HUES64 (cell line): ENCODE measurements at regions not wholly inside any gene's neighbourhood (a gene's known extent, or its start where the extent isn't known, plus 50 kb on each side); places are given as distances from the start of the nearest gene placed in this dataset.
"Not testable (repeated sequence)": the region's sequence is repeated elsewhere in the genome, so short reads cannot be mapped to it uniquely, and the experiment has no call there.

ENCODE experiments used
- H3K27ac ChIP-seq: 2 replicates; pipeline ENCODE4 v1.7.0; 2013; ENCODE audit warnings: low read depth, low read length, inconsistent platforms
- H3K27me3 ChIP-seq: 2 replicates; pipeline ENCODE4 v1.6.1; 2013; ENCODE audit warnings: mild to moderate bottlenecking, low read length; ENCODE audit not compliant: insufficient read depth
- H3K36me3 ChIP-seq: 2 replicates; pipeline ENCODE4 v1.6.1; 2013; ENCODE audit warnings: mild to moderate bottlenecking, low read length; ENCODE audit not compliant: insufficient read depth
- H3K4me1 ChIP-seq: 2 replicates; pipeline ENCODE4 v1.6.1; 2013; ENCODE audit warnings: mild to moderate bottlenecking, low read length, moderate library complexity; ENCODE audit not compliant: insufficient read depth
- H3K4me3 ChIP-seq: 2 replicates; pipeline ENCODE4 v1.5.1; 2013; ENCODE audit warnings: mild to moderate bottlenecking, low read length, moderate library complexity
- H3K9ac ChIP-seq: 2 replicates; pipeline ENCODE4 v1.6.1; 2013; ENCODE audit warnings: mild to moderate bottlenecking, low read depth, low read length
- H3K9me3 ChIP-seq: 2 replicates; pipeline ENCODE4 v1.6.1; 2013; ENCODE audit warnings: low read depth, low read length; ENCODE audit not compliant: insufficient read depth
- WGBS: fragments of 150-250, 120-280 bp; methylation state at CpG from one replicate; pipeline ENCODE4 v1.1.7; 2013; ENCODE audit warnings: missing lambda C conversion rate; 5-methylcytosine and 5-hydroxymethylcytosine counted together

- no peaks in the 10 kb centered on the region for H3K36me3 ChIP-seq
- H3K4me1 ChIP-seq: no peaks in the 10 kb centered on the region
- H3K9ac ChIP-seq: no peak overlapping the region
- no peak overlapping the region for H3K4me3 ChIP-seq
- H3K27ac ChIP-seq: no peak overlapping the region
- no peaks in the 10 kb centered on the region for H3K9me3 ChIP-seq
- 96% methylated on average over 3 of the region's 3 CpGs for WGBS
- no peaks in the 10 kb centered on the region for H3K27me3 ChIP-seq
These were observed 734.2 kb downstream of the RAPGEF2 start for GRCh38 chr4:159837071-159837470.

- H3K9me3 ChIP-seq: no peaks in the 10 kb centered on the region
- H3K4me3 ChIP-seq: no peak overlapping the region
- H3K9ac ChIP-seq: no peak overlapping the region
- WGBS: 87% methylated on average over 1 of the region's 1 CpG
- H3K27ac ChIP-seq: no peak overlapping the region
- H3K4me1 ChIP-seq: peaks cover 20% of the 10 kb centered on the region; the same call in 1 of the 2 replicates
- H3K27me3 ChIP-seq: no peaks in the 10 kb centered on the region
- no peaks in the 10 kb centered on the region for H3K36me3 ChIP-seq
These were observed 752.9 kb downstream of the RAPGEF2 start for GRCh38 chr4:159855731-159856130.

- H3K9me3 ChIP-seq: no peaks in the 10 kb centered on the region
- no peaks in the 10 kb centered on the region for H3K36me3 ChIP-seq
- H3K4me3 ChIP-seq: no peak overlapping the region
- no peak overlapping the region for H3K27ac ChIP-seq
- H3K9ac ChIP-seq: no peak overlapping the region
- peaks cover 20% of the 10 kb centered on the region; the same call in 1 of the 2 replicates for H3K4me1 ChIP-seq
- no peaks in the 10 kb centered on the region for H3K27me3 ChIP-seq
- 73% methylated on average over 5 of the region's 5 CpGs for WGBS
These were observed 753.6 kb downstream of the RAPGEF2 start for GRCh38 chr4:159856451-159856850.

- Histone ChIP-seq H3K9me3 (no peaks in the 10 kb centered on the region), H3K27me3 (no peaks in the 10 kb centered on the region), H3K9ac (no peak overlapping the region), H3K36me3 (no peaks in the 10 kb centered on the region), H3K4me1 (peaks cover 20% of the 10 kb centered on the region; the same call in 1 of the 2 replicates), H3K4me3 (no peak overlapping the region), H3K27ac (no peak overlapping the region)
- 94% methylated on average over 3 of the region's 4 CpGs for WGBS
These were observed 756.8 kb downstream of the RAPGEF2 start for GRCh38 chr4:159859656-159860148.

- WGBS: 89% methylated on average over 2 of the region's 3 CpGs
- Histone ChIP-seq H3K4me3 (no peak overlapping the region), H3K27me3 (no peaks in the 10 kb centered on the region), H3K9ac (no peak overlapping the region), H3K4me1 (peaks cover 17% of the 10 kb centered on the region; the same call in 1 of the 2 replicates), H3K27ac (no peak overlapping the region), H3K9me3 (no peaks in the 10 kb centered on the region), H3K36me3 (no peaks in the 10 kb centered on the region)
These were observed 758.1 kb downstream of the RAPGEF2 start for GRCh38 chr4:159860945-159861344.

- Histone ChIP-seq H3K9me3 (no peaks in the 10 kb centered on the region), H3K27ac (no peak overlapping the region), H3K4me3 (no peak overlapping the region), H3K9ac (no peak overlapping the region), H3K4me1 (no peaks in the 10 kb centered on the region; the same call in 1 of the 2 replicates), H3K27me3 (no peaks in the 10 kb centered on the region), H3K36me3 (no peaks in the 10 kb centered on the region)
- WGBS: 90% methylated on average over 3 of the region's 3 CpGs
These were observed 761.5 kb downstream of the RAPGEF2 start for GRCh38 chr4:159864337-159864736.

GRCh38 chr4:159867673-159868072 is 764.8 kb downstream of the RAPGEF2 start:
- no peak overlapping the region for H3K27ac ChIP-seq
- H3K4me1 ChIP-seq: no peaks in the 10 kb centered on the region; the same call in 1 of the 2 replicates
- H3K9me3 ChIP-seq: no peaks in the 10 kb centered on the region
- no peak overlapping the region for H3K9ac ChIP-seq
- 92% methylated on average over 1 of the region's 1 CpG for WGBS
- H3K36me3 ChIP-seq: no peaks in the 10 kb centered on the region
- H3K27me3 ChIP-seq: no peaks in the 10 kb centered on the region
- H3K4me3 ChIP-seq: no peak overlapping the region

- not testable (repeated sequence) for H3K9ac ChIP-seq, H3K4me3 ChIP-seq, H3K27me3 ChIP-seq, H3K36me3 ChIP-seq, H3K4me1 ChIP-seq, H3K27ac ChIP-seq, H3K9me3 ChIP-seq
- WGBS: 97% methylated on average over 23 of the region's 23 CpGs
These were observed 766.1 kb downstream of the RAPGEF2 start for GRCh38 chr4:159868936-159869335.

GRCh38 chr4:159871141-159871540 is 768.3 kb downstream of the RAPGEF2 start:
- Histone ChIP-seq H3K4me3 (no peak overlapping the region), H3K27me3 (no peaks in the 10 kb centered on the region), H3K4me1 (no peaks in the 10 kb centered on the region), H3K27ac (no peak overlapping the region), H3K9me3 (no peaks in the 10 kb centered on the region), H3K36me3 (no peaks in the 10 kb centered on the region), H3K9ac (no peak overlapping the region)
- WGBS: no CpG with 5 or more reads among the region's 1 CpG

- H3K4me1 ChIP-seq: no peaks in the 10 kb centered on the region
- no peaks in the 10 kb centered on the region for H3K27me3 ChIP-seq
- no peak overlapping the region for H3K9ac ChIP-seq
- no peaks in the 10 kb centered on the region for H3K9me3 ChIP-seq
- WGBS: 98% methylated on average over 3 of the region's 3 CpGs
- no peaks in the 10 kb centered on the region for H3K36me3 ChIP-seq
- no peak overlapping the region for H3K4me3 ChIP-seq
- no peak overlapping the region for H3K27ac ChIP-seq
These were observed 778.3 kb downstream of the RAPGEF2 start for GRCh38 chr4:159881158-159881557.

GRCh38 chr4:159884989-159885388 is 782.1 kb downstream of the RAPGEF2 start:
- Histone ChIP-seq H3K27ac (no peak overlapping the region), H3K4me3 (no peak overlapping the region), H3K9me3 (no peaks in the 10 kb centered on the region), H3K9ac (no peak overlapping the region), H3K27me3 (no peaks in the 10 kb centered on the region), H3K36me3 (no peaks in the 10 kb centered on the region), H3K4me1 (no peaks in the 10 kb centered on the region)
- WGBS: 75% methylated on average over 4 of the region's 4 CpGs

- Histone ChIP-seq H3K9me3 (no peaks in the 10 kb centered on the region), H3K27ac (no peak overlapping the region), H3K4me3 (no peak overlapping the region), H3K9ac (no peak overlapping the region), H3K4me1 (no peaks in the 10 kb centered on the region), H3K27me3 (no peaks in the 10 kb centered on the region), H3K36me3 (no peaks in the 10 kb centered on the region)
- 84% methylated on average over 4 of the region's 4 CpGs for WGBS
These were observed 796.7 kb downstream of the RAPGEF2 start for GRCh38 chr4:159899596-159899995.
